H1 (cell line): ENCODE measurements at regions not wholly inside any gene's neighbourhood (a gene's known extent, or its start where the extent isn't known, plus 50 kb on each side); places are given as distances from the start of the nearest gene placed in this dataset.

Experiments
- CTCF ChIA-PET: fragments of 300-600 bp; sonication (Branson Sonifier 250); formaldehyde crosslinking; loops from one replicate; lab custom pipeline; 2021; ENCODE audit not compliant: partially characterized antibody; lab: Charles Lee
- POLR2A ChIA-PET: fragments of 300-600 bp; sonication (Branson Sonifier 250); formaldehyde crosslinking; loops from one replicate; lab custom pipeline; 2021; ENCODE audit warnings: inconsistent platforms; ENCODE audit not compliant: partially characterized antibody; lab: Charles Lee
- DNase-seq, 2 experiments: peaks; one replicate each; pipeline versions ENCODE4 v3.0.0 to v3.0.0-alpha.2; 2010 to 2022; ENCODE audit warnings: low spot score in 2 of 2, low read depth in 1 of 2, mixed read lengths in 1 of 2
- FAIRE-seq: peaks from 2 replicates; lab custom pipeline; 2011; peaks lifted over from hg19 to GRCh38; lab: Jason Lieb, UNC
- H2AFZ ChIP-seq: 2 replicates; pipeline ENCODE4 v1.8.1; 2012; ENCODE audit warnings: low read length, inconsistent platforms
- H2AK5ac ChIP-seq: 2 replicates; pipeline ENCODE4 v1.6.1; 2013; ENCODE audit warnings: low read depth, low read length
- H2BK120ac ChIP-seq: replicated peaks from 2 replicates; pipeline ENCODE3; 2013; ENCODE audit warnings: low read depth, low read length, inconsistent platforms
- H2BK12ac ChIP-seq: 2 replicates; pipeline ENCODE4 v1.6.1; 2013; ENCODE audit warnings: low read depth, low read length
- H2BK15ac ChIP-seq: 2 replicates; pipeline ENCODE4 v1.6.1; 2013; ENCODE audit warnings: low read length
- H2BK20ac ChIP-seq: 2 replicates; pipeline ENCODE4 v1.6.1; 2013; ENCODE audit warnings: low read length
- H2BK5ac ChIP-seq: 2 replicates; pipeline ENCODE4 v1.6.1; 2013; ENCODE audit warnings: low read depth, low read length
- H3K14ac ChIP-seq: 2 replicates; pipeline ENCODE4 v1.6.1; 2013; ENCODE audit warnings: inconsistent platforms; ENCODE audit not compliant: insufficient read length
- H3K18ac ChIP-seq: 2 replicates; pipeline ENCODE4 v1.6.1; 2013; ENCODE audit warnings: low read length; ENCODE audit errors: extremely low read depth
- H3K23ac ChIP-seq: 2 replicates; pipeline ENCODE4 v1.6.1; 2013; ENCODE audit warnings: inconsistent platforms; ENCODE audit not compliant: insufficient read length
- H3K23me2 ChIP-seq: 2 replicates; pipeline ENCODE4 v1.6.1; 2013; ENCODE audit warnings: low read depth, low read length
- H3K27ac ChIP-seq: 2 replicates; pipeline ENCODE4 v1.6.1; 2011; ENCODE audit warnings: low read depth, low read length, inconsistent platforms
- H3K27me3 ChIP-seq, 4 experiments: replicated peaks in 1 of 4; 1 replicate in 1 of 4; 2 replicates in 3 of 4; pipeline versions ENCODE4 v1.6.1 to v1.8.1; 2011 to 2013; ENCODE audit warnings: low read length in 3 of 4, mild to moderate bottlenecking in 3 of 4, inconsistent platforms in 2 of 4, mixed read lengths in 2 of 4, moderate library complexity in 1 of 4; ENCODE audit not compliant: control insufficient read depth in 3 of 4, insufficient read depth in 3 of 4; ENCODE audit errors: extremely low read depth in 1 of 4
- H3K36me3 ChIP-seq, 4 experiments: 2 replicates each; pipeline versions ENCODE4 v1.6.1 to v1.8.1; 2011 to 2013; ENCODE audit warnings: mild to moderate bottlenecking in 4 of 4, low read length in 3 of 4, moderate library complexity in 2 of 4, control low read depth in 1 of 4, inconsistent platforms in 1 of 4; ENCODE audit not compliant: insufficient read depth in 4 of 4, control insufficient read depth in 2 of 4
- H3K4ac ChIP-seq: replicated peaks from 2 replicates; pipeline ENCODE3; 2013; ENCODE audit warnings: low read length, low read depth, mixed read lengths, inconsistent platforms; ENCODE audit not compliant: insufficient read length
- H3K4me1 ChIP-seq, 4 experiments: replicated peaks in 1 of 4; 1 replicate in 1 of 4; 2 replicates in 3 of 4; pipeline versions ENCODE4 v1.6.1 to v1.8.1; 2011 to 2013; ENCODE audit warnings: low read length in 3 of 4, inconsistent platforms in 2 of 4, mixed read lengths in 1 of 4; ENCODE audit not compliant: insufficient read depth in 4 of 4, control insufficient read depth in 3 of 4
- H3K4me2 ChIP-seq, 2 experiments: 2 replicates each; pipeline versions ENCODE4 v1.6.1 to v1.8.1; 2011 to 2013; ENCODE audit warnings: low read depth in 2 of 2, low read length in 2 of 2, control low read depth in 1 of 2, inconsistent platforms in 1 of 2, mild to moderate bottlenecking in 1 of 2; ENCODE audit not compliant: insufficient read depth in 1 of 2
- H3K4me3 ChIP-seq, 4 experiments: fragments of 200-600, 300-600 bp in 1 of 4; sonication (generic), shearing (Covaris generic), sonication (Bioruptor Twin) in 1 of 4; 2 replicates each; pipeline versions ENCODE4 v1.5.1 to v1.8.1; 2011 to 2016; ENCODE audit warnings: low read length in 4 of 4, low read depth in 3 of 4, control low read depth in 2 of 4, inconsistent platforms in 2 of 4, mild to moderate bottlenecking in 2 of 4, mixed read lengths in 1 of 4, moderate library complexity in 1 of 4; ENCODE audit not compliant: insufficient read depth in 2 of 4; ENCODE audit errors: extremely low read depth in 1 of 4
- H3K56ac ChIP-seq: replicated peaks from 2 replicates; pipeline ENCODE3; 2013; ENCODE audit warnings: low read depth, mild to moderate bottlenecking, mixed read lengths, low read length, inconsistent platforms; ENCODE audit not compliant: insufficient read length
- H3K79me1 ChIP-seq: 2 replicates; pipeline ENCODE4 v1.6.1; 2013; ENCODE audit warnings: low read depth, low read length, control low read depth
- H3K79me2 ChIP-seq, 2 experiments: 2 replicates each; pipeline versions ENCODE4 v1.6.1 to v1.8.1; 2012 to 2013; ENCODE audit warnings: low read length in 2 of 2, mild to moderate bottlenecking in 2 of 2, inconsistent platforms in 1 of 2; ENCODE audit not compliant: insufficient read depth in 2 of 2, control insufficient read depth in 1 of 2
- H3K9ac ChIP-seq, 4 experiments: replicated peaks in 1 of 4; 1 replicate in 1 of 4; 2 replicates in 3 of 4; pipeline versions ENCODE4 v1.6.1 to v1.8.1; 2011 to 2013; ENCODE audit warnings: low read depth in 3 of 4, low read length in 3 of 4, control low read depth in 2 of 4, mild to moderate bottlenecking in 2 of 4, moderate library complexity in 2 of 4, inconsistent platforms in 1 of 4; ENCODE audit errors: extremely low read depth in 1 of 4
- H3K9me3 ChIP-seq, 2 experiments: 2 replicates each; pipeline versions ENCODE4 v1.6.1 to v1.8.1; 2012 to 2013; ENCODE audit warnings: mild to moderate bottlenecking in 2 of 2, moderate library complexity in 2 of 2, control low read depth in 1 of 2, inconsistent platforms in 1 of 2, low read depth in 1 of 2, low read length in 1 of 2, mixed read lengths in 1 of 2; ENCODE audit not compliant: insufficient read depth in 2 of 2
- H4K20me1 ChIP-seq, 2 experiments: replicated peaks in 1 of 2; 2 replicates each; pipeline versions ENCODE3 to v1.8.1; 2011 to 2013; ENCODE audit warnings: inconsistent platforms in 2 of 2, low read length in 2 of 2, mild to moderate bottlenecking in 1 of 2; ENCODE audit not compliant: insufficient read depth in 2 of 2, control insufficient read depth in 1 of 2
- H4K5ac ChIP-seq: 2 replicates; pipeline ENCODE4 v1.6.1; 2013; ENCODE audit warnings: low read length, low read depth, mixed read lengths, inconsistent platforms; ENCODE audit not compliant: insufficient read length
- H4K8ac ChIP-seq: 2 replicates; pipeline ENCODE4 v1.8.0; 2013; ENCODE audit warnings: mild to moderate bottlenecking, moderate library complexity, low read length, inconsistent platforms; ENCODE audit not compliant: insufficient read depth; ENCODE audit errors: extremely low read depth
- H4K91ac ChIP-seq: replicated peaks from 2 replicates; pipeline ENCODE3; 2013; ENCODE audit warnings: low read length, mixed read lengths, inconsistent platforms; ENCODE audit not compliant: insufficient read length
- RBBP5 ChIP-seq: IDR thresholded peaks from 2 replicates; pipeline ENCODE4 v1.7.1; 2012; ENCODE audit warnings: low read depth, mild to moderate bottlenecking, inconsistent platforms, low read length, moderate library complexity, borderline replicate concordance
- WGBS, 2 experiments: shearing (Covaris generic) in 1 of 2; methylation state at CpG; one replicate each; pipeline versions ENCODE4 v1.1.6 to v1.1.7; 2013 to 2015; ENCODE audit warnings: low lambda C conversion rate in 2 of 2, mixed read lengths in 2 of 2, inconsistent platforms in 1 of 2, low coverage in 1 of 2, missing lambda C conversion rate in 1 of 2; ENCODE audit not compliant: insufficient replicate concordance in 2 of 2, insufficient coverage in 1 of 2, insufficient read length in 1 of 2; ENCODE audit errors: extremely low coverage in 1 of 2, missing lambda C conversion rate in 1 of 2; 5-methylcytosine and 5-hydroxymethylcytosine counted together

DNA sequence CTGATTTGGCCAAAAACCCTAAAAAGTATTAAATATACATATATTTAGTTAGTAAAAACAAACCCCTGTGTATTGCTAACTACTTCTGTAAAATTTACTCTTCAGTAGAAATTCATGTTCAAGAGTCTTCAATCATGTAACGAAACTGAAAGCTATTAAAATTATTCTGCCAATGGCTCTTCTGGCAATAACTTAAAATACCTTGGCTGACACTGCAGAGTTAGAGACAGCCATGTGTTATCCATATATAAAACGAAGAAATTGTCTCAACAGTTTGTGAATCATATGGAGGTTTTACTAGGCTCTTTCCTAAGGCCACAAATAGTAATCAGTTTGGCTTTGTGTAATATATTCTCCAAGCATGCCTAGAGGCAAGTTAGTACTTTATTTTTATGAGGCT lies 357.2 kb downstream of the COL11A1 start:
- no peak overlapping the region for H3K18ac ChIP-seq
- H3K36me3 ChIP-seq: no peaks in the 10 kb centered on the region
- no peak overlapping the region for H2BK12ac ChIP-seq
- no peak overlapping the region for H2BK120ac ChIP-seq
- H3K4me3 ChIP-seq: no peak overlapping the region
- DNase-seq (no peak), FAIRE-seq (no peak)
- ChIA-PET POLR2A (no interaction called here), CTCF (no interaction called here)
- H3K56ac ChIP-seq: no peak overlapping the region
- no peak overlapping the region for H2AFZ ChIP-seq
- H3K27ac ChIP-seq: no peak overlapping the region
- 83% methylated on average over 2 of the region's 2 CpGs; no CpG with 5 or more reads in 1 of the 2 experiments for WGBS, 2 experiments
- H3K9me3 ChIP-seq: no peaks in the 10 kb centered on the region
- no peak overlapping the region for H4K8ac ChIP-seq
- H4K91ac ChIP-seq: no peak overlapping the region
- no peak overlapping the region for H4K5ac ChIP-seq
- no peak overlapping the region for H3K9ac ChIP-seq
- H3K4me2 ChIP-seq: no peak overlapping the region
- no peaks in the 10 kb centered on the region for H4K20me1 ChIP-seq
- H3K27me3 ChIP-seq: no peaks in the 10 kb centered on the region
- no peaks in the 10 kb centered on the region for H3K79me2 ChIP-seq
- H3K79me1 ChIP-seq: no peaks in the 10 kb centered on the region
- no peak overlapping the region for H3K4ac ChIP-seq
- H2AK5ac ChIP-seq: no peak overlapping the region
- H3K14ac ChIP-seq: no peak overlapping the region
- no peak overlapping the region for H2BK5ac ChIP-seq
- H3K23ac ChIP-seq: no peak overlapping the region
- no peaks in the 10 kb centered on the region for H3K23me2 ChIP-seq
- H3K4me1 ChIP-seq: no peaks in the 10 kb centered on the region
- H2BK20ac ChIP-seq: no peak overlapping the region
- no peak overlapping the region for H2BK15ac ChIP-seq
- TF ChIP-seq RBBP5: no peak
